ENCODE measurements at regions not wholly inside any gene's neighbourhood (a gene's known extent, or its start where the extent isn't known, plus 50 kb on each side); places are given as distances from the start of the nearest gene placed in this dataset.

DNA sequence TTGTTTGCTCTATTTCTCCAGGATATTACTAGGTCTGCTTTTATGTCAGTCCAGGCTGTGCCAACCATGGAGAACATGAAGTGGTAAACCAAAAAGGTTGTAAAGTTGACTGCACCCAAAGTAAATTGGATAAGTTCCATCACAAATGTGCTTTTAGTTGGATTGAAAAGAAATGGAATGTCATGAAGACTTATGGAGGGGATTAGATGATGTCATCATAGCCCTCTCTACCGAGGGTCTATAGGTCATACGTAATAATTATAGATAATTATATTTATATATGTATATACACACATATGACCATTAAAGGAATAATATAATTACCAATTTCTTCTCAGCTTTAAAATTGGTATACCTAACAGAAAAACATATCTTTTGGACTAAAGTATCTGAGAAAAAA, 714.9 kb downstream of the NOVA1 start:
- Histone ChIP-seq H4K20me1 (ENCODE audit: insufficient read depth, low read length) (no peaks in the 10 kb centered on the region), H3K4me1 (ENCODE audit: low read length) (no peaks in the 10 kb centered on the region), H3K27ac (ENCODE audit: low read length) (no peak overlapping the region), H3K4me3 (ENCODE audit: low read length) (no peak overlapping the region), H3K9ac (ENCODE audit: low read length) (no peak overlapping the region), H3K27me3 (ENCODE audit: low read depth, low read length) (no peaks in the 10 kb centered on the region), H2AFZ (ENCODE audit: low read depth, low read length) (no peak overlapping the region), H3K36me3 (replicated peaks; ENCODE audit: low read depth, low read length) (no peaks in the 10 kb centered on the region), H3K9me3 (ENCODE audit: insufficient read depth, low read length) (no peaks in the 10 kb centered on the region), H3K79me2 (ENCODE audit: low read length) (no peaks in the 10 kb centered on the region), H3K4me2 (ENCODE audit: low read length) (no peak overlapping the region)
- TF ChIP-seq, protein P1, sequence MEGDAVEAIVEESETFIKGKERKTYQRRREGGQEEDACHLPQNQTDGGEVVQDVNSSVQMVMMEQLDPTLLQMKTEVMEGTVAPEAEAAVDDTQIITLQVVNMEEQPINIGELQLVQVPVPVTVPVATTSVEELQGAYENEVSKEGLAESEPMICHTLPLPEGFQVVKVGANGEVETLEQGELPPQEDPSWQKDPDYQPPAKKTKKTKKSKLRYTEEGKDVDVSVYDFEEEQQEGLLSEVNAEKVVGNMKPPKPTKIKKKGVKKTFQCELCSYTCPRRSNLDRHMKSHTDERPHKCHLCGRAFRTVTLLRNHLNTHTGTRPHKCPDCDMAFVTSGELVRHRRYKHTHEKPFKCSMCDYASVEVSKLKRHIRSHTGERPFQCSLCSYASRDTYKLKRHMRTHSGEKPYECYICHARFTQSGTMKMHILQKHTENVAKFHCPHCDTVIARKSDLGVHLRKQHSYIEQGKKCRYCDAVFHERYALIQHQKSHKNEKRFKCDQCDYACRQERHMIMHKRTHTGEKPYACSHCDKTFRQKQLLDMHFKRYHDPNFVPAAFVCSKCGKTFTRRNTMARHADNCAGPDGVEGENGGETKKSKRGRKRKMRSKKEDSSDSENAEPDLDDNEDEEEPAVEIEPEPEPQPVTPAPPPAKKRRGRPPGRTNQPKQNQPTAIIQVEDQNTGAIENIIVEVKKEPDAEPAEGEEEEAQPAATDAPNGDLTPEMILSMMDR (IDR thresholded peaks at IDR 0.05; ENCODE audit: low read depth, low read length) = no peak
- TF ChIP-seq EZH2phosphoT487 (IDR thresholded peaks at IDR 0.05; ENCODE audit: low read depth) = no peak

DNA sequence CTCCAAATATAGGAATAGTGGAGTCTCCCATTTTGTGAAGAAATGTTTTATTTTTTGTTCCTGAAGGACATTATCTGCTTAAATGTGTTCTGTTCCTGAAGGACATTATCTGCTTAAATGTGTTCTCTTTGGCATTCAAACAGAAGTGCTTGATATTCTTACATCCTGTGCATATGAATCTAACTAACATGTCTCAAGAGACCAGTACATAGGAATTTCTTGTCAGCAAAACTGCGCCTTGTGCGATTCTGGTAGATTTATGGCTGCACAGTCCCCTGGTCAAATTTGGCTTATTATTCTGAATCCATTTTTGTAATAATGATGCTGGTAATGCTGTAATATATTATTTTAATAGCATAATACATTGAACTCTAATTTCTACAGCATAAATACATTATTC, 722.4 kb downstream of the NOVA1 start:
- no peak overlapping the region for H3K4me2 ChIP-seq (ENCODE audit: low read length)
- no peak overlapping the region for H3K27ac ChIP-seq (ENCODE audit: low read length)
- TF ChIP-seq, protein P1 (IDR thresholded peaks at IDR 0.05; ENCODE audit: low read depth, low read length) = no peak
- no peak for TF ChIP-seq EZH2phosphoT487 (IDR thresholded peaks at IDR 0.05; ENCODE audit: low read depth)
- H3K4me3 ChIP-seq (ENCODE audit: low read length) = no peak overlapping the region
- H3K27me3 ChIP-seq (ENCODE audit: low read depth, low read length) = no peaks in the 10 kb centered on the region
- no peak overlapping the region for H3K9ac ChIP-seq (ENCODE audit: low read length)
- no peaks in the 10 kb centered on the region for H3K9me3 ChIP-seq (ENCODE audit: insufficient read depth, low read length)
- H3K79me2 ChIP-seq (ENCODE audit: low read length) = no peaks in the 10 kb centered on the region
- no peak overlapping the region for H2AFZ ChIP-seq (ENCODE audit: low read depth, low read length)
- no peaks in the 10 kb centered on the region for H4K20me1 ChIP-seq (ENCODE audit: insufficient read depth, low read length)
- H3K4me1 ChIP-seq (ENCODE audit: low read length) = no peaks in the 10 kb centered on the region
- no peaks in the 10 kb centered on the region for H3K36me3 ChIP-seq (replicated peaks; ENCODE audit: low read depth, low read length)

DNA sequence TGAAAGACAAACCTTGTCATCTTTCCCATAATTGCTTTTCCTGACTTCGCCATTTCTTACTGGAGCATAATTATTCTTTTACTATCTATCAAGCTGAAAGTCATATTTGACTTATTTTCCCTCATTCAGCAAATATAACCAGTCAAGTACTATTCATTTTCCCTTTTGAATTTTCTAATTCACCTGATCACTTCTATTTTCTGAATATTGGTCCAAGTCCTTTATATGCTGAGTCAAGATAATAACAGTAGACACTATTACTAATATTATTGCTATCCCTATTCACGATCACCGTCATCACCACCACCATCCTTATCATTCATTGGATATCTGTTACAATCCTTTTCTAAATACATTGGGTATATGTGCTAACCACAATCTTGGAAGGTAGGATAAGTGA, 728.0 kb downstream of the NOVA1 start:
- TF ChIP-seq, protein P1 (IDR thresholded peaks at IDR 0.05; ENCODE audit: low read depth, low read length) = no peak
- no peak for TF ChIP-seq EZH2phosphoT487 (IDR thresholded peaks at IDR 0.05; ENCODE audit: low read depth)
- H3K9me3 ChIP-seq (ENCODE audit: insufficient read depth, low read length) = no peaks in the 10 kb centered on the region
- no peaks in the 10 kb centered on the region for H3K79me2 ChIP-seq (ENCODE audit: low read length)
- no peaks in the 10 kb centered on the region for H3K27me3 ChIP-seq (ENCODE audit: low read depth, low read length)
- H3K9ac ChIP-seq (ENCODE audit: low read length) = no peak overlapping the region
- H3K4me3 ChIP-seq (ENCODE audit: low read length) = no peak overlapping the region
- H3K27ac ChIP-seq (ENCODE audit: low read length) = no peak overlapping the region
- H2AFZ ChIP-seq (ENCODE audit: low read depth, low read length) = no peak overlapping the region
- H3K4me2 ChIP-seq (ENCODE audit: low read length) = no peak overlapping the region
- no peaks in the 10 kb centered on the region for H4K20me1 ChIP-seq (ENCODE audit: insufficient read depth, low read length)
- H3K36me3 ChIP-seq (replicated peaks; ENCODE audit: low read depth, low read length) = no peaks in the 10 kb centered on the region
- H3K4me1 ChIP-seq (ENCODE audit: low read length) = no peaks in the 10 kb centered on the region

DNA sequence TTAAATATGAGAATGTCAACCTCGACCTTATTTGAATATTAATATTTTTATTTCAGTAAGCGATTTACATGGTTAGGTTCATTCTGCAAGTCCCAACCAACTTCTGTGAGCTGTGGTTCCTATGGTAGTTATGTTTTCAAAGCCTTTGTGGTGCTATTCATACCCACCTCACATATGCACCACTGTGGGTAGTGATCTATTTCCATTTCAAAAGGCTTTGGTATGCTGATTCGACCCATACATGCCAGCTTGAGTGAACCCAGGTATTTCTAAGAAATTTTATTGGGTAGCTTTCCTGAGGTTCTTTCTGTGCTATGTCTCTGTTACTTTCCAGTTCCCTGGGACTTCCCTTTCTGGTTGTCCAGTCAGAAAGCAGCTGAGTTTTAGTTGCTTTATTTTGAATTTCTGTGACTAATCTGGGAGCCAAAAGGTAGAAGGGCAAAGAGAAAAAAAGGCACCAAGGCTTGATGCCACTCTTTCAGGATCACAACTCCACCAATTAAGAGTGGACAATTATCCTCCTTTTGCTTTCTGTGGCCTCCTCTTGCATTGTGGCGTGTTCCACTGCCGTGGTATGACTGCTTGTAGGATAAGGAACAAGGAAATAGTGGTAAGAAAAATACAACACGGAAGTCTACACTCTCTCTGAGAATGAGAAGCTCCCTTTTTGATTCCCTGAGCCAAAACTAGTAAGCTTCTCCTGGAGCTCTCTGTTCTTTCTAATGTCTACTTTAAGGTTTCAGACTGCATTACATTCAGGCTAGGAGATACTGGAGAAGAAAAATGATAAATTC, 729.1 kb downstream of the NOVA1 start:
- Histone ChIP-seq H2AFZ (ENCODE audit: low read depth, low read length) (peak overlapping the region; percentile 42; the same call in 1 of the 2 replicates), H3K4me1 (ENCODE audit: low read length) (no peaks in the 10 kb centered on the region), H3K79me2 (ENCODE audit: low read length) (no peaks in the 10 kb centered on the region), H3K27ac (ENCODE audit: low read length) (no peak overlapping the region), H3K4me2 (ENCODE audit: low read length) (no peak overlapping the region), H3K9ac (ENCODE audit: low read length) (no peak overlapping the region), H3K27me3 (ENCODE audit: low read depth, low read length) (no peaks in the 10 kb centered on the region), H3K4me3 (ENCODE audit: low read length) (no peak overlapping the region), H3K36me3 (replicated peaks; ENCODE audit: low read depth, low read length) (no peaks in the 10 kb centered on the region), H4K20me1 (ENCODE audit: insufficient read depth, low read length) (no peaks in the 10 kb centered on the region), H3K9me3 (ENCODE audit: insufficient read depth, low read length) (no peaks in the 10 kb centered on the region)
- TF ChIP-seq EZH2phosphoT487 (IDR thresholded peaks at IDR 0.05; ENCODE audit: low read depth) = no peak
- TF ChIP-seq, protein P1 (IDR thresholded peaks at IDR 0.05; ENCODE audit: low read depth, low read length) = no peak
